ENCODE measurements at regions not wholly inside any gene's neighbourhood (a gene's known extent, or its start where the extent isn't known, plus 50 kb on each side); places are given as distances from the start of the nearest gene placed in this dataset.

DNA sequence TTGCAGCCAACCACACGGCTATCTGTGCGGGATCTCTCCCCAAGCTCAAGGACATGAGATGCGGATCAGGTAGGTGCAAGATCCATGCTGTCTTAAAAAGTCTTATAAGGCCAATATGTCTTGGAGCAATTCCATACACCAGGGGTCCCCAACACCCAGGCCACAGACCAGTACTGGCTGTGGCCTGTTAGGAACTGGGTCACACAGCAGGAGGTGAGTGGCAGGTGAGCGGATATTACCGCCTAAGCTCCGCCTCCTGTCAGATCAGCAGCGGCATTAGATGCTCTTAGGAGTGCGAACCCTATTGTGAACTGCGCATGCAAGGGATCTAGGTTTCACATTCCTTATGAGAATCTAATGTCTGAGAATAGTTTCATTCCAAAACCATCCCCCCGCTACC is 68.8 kb upstream of the ZNF599 start:
- TF ChIP-seq PPARA (CRISPR knock-in tag; IDR thresholded peaks at IDR 0.05; ENCODE audit: borderline replicate concordance) (no peak), ZFP30 (CRISPR knock-in tag; IDR thresholded peaks at IDR 0.05) (no peak), TOX (CRISPR knock-in tag; IDR thresholded peaks at IDR 0.05; ENCODE audit: borderline replicate concordance) (no peak), OSR1 (CRISPR knock-in tag; IDR thresholded peaks at IDR 0.05) (no peak), ISL1 (CRISPR knock-in tag; IDR thresholded peaks at IDR 0.05) (no peak)
- TF ChIP-seq, protein P1, sequence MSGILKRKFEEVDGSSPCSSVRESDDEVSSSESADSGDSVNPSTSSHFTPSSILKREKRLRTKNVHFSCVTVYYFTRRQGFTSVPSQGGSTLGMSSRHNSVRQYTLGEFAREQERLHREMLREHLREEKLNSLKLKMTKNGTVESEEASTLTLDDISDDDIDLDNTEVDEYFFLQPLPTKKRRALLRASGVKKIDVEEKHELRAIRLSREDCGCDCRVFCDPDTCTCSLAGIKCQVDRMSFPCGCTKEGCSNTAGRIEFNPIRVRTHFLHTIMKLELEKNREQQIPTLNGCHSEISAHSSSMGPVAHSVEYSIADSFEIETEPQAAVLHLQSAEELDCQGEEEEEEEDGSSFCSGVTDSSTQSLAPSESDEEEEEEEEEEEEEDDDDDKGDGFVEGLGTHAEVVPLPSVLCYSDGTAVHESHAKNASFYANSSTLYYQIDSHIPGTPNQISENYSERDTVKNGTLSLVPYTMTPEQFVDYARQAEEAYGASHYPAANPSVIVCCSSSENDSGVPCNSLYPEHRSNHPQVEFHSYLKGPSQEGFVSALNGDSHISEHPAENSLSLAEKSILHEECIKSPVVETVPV (CRISPR knock-in tag; IDR thresholded peaks at IDR 0.05): no peak

Data from SK-N-SH treated with all-trans-retinoic acid at 6 μM for 48 hours (cell line).